ENCODE measurements at regions not wholly inside any gene's neighbourhood (a gene's known extent, or its start where the extent isn't known, plus 50 kb on each side); places are given as distances from the start of the nearest gene placed in this dataset.

DNA sequence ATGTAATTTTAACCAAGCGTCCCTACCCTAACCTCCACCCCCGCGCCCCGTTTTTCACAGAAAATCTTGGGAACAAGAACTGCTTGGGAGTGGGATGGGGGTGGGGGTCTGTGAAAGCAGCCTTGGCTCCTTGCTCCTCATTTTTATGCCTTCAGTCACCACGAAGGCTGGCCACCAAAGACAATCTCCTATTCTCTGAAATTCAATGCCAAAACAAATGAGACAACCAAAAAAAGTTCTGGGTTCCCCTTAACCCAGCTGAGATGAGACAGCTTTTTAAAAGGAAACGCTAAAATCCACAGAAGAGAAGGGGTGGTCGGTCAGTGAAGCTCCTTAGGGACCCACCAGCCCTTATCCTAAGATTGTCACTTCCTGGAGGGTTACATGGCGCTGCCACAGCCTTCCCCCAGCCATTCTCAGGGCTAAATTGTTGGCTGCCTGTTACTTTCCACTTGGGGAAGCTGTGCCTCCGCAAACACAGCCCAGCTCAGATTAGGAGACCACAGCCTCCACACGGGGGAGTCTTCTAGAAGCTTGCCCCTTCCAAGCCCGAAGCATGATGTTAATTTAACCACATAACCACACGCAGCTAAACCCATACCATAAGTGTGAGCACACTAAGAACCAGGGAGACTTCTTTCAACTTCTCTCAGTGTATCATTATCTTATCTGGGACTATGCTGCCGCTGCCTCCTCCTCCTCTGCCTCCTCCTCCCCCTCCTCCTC lies 136.3 kb downstream of the FOXD1 start:
- peak; percentile 82 for DNase-seq (ENCODE audit: low read depth)

DNA sequence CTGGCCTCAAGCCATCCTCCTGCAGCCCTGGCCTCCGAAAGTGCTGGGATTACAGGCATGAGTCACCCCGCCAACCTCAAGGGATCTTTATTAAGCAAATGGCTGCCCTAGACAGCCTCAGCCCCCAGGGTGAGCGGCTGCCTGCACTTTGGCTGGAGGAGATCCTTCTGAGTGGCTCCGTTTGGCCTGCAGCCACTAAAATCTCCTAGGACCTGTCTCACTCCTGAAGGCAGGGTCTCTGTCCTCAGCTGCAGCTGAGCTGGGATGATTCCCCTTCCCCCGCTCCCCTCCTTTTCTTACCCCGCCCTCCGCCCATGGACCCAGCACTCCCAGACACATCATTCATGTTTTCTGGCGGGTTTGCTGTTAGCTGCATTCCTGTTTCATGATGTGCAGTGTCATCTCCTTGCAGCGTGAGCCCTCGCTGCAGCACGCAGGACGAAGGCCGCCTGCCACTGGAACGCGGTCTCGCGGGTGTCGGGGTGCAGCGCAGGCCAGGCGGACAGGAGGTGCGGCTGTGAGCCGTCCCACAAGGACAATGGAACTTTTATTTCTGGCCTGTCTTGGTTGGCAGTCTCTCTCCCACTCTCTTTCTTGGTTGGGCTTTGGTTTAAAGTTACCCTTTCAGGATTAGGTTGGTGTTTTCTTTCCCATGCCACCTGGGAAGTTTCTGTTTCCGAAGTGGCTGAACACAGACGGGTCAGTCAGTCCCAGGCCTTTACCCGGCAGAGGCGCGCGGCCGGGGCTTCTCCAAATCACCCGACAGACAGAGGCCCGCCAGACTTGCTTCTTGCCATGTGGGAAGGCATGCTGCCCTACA lies 137.1 kb downstream of the FOXD1 start:
- DNase-seq (ENCODE audit: low read depth): peak; percentile 94

DNA sequence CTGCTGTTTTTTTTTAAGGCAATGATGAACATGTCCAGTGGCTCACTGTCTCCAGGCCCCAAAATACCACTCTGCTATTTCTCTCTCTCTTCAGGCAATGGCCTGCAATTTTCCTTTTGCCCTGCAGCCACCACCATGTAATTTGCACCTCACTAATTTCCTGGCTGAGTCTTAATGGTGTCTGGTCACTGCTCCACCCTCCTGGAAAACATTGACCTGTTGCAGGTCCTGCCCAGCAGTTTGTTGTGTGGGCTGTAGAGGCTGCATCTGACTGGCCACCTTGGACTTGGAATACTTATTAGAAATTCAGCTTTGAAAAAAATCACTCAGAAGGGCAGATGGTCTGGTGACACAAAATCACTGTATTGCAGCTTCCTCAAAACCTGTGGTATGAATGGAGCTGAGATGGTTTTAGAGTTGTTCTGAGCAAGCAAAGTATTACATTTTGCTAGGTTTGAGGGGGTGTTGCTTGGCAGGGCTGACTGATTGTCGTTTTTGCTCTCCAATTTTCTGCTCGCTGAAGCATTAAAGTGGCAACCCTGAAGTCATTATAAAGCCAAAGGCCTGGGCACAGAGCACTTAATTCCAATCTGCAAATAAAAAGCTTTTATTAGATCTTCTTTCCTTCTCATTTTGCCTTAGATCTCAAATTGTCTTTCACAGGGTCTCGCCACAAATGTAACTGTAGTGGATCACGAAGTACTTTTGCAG lies 134.8 kb downstream of the TMEM174 start:
- no peak for DNase-seq (ENCODE audit: low read depth)

DNA sequence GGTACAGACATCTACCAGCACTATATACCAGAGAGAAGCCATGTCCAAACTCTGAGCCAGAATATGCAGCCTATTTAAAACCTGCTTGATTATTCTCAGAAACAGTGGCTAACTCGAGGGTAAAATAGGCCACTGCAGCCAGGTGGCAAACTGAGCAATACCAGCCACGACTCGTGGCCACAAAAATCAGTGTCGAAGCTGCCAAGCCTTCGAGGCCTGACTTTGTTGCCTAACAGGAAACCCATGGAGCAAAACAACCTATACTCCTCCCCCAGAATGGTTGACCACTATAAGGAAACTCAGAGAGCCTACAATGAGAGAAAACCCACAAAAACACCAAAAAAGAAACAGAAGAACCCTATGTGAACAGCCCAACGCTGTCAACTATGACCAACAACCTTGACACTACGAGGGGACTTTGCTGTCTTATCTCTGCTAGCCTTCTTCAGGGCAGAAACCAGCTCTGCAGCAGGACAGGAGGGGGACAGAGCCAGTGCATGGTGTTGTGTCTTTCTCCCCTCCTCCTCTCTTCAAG lies 133.8 kb downstream of the TMEM174 start:
- DNase-seq (ENCODE audit: low read depth): peak; percentile 54

DNA sequence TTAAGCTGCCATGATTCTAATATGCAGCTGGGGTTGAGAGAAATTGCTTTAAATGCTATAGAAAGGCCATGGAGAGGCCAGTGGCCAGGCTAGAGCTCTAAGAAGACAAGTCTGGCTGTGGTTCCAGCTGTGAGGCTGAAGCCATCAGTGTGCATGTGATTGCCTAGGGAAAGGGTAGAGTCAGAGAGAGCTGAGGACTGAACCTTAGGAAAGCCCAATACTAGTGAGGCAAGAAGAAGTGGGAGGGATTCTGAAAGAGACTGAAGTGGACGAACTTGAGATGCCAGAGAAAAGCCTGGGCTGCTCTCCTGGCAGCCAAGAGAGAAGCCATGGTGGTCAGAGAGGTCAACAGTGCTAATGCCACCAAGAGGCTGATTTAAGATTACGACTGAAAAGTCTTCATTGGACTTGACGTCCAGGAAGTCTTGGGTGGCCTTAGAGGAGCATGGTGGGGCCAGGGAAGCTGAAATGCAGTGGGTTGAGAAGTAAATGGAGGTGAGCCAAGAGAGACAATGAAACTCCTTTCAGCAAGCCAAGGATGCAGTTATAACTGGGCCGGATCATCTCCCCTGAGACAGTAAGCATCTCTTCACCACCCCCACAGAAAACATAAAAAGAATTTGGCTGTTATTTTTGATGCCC lies 133.2 kb downstream of the TMEM174 start:
- DNase-seq (ENCODE audit: low read depth): peak; percentile 22

DNA sequence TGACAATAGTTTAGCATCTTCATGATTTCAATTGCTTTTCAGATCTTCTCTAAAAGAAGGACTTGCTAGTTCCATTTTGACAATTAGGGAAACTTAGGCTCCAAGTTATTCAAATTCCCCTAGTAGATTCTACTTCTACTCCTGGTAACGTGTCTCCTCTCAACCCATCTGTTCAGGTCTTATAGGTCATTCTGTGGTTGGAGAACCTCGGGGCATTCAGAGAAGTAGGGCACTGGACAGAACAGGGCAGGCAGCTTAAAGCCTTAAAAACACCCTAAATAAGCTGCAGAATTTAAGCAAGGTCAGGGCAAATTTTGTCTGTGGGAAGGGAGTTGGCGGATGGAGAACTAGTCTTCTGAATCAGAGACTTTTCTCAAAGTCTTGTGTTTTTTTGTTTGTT lies 132.4 kb downstream of the TMEM174 start:
- peak; percentile 56 for DNase-seq (ENCODE audit: low read depth)

DNA sequence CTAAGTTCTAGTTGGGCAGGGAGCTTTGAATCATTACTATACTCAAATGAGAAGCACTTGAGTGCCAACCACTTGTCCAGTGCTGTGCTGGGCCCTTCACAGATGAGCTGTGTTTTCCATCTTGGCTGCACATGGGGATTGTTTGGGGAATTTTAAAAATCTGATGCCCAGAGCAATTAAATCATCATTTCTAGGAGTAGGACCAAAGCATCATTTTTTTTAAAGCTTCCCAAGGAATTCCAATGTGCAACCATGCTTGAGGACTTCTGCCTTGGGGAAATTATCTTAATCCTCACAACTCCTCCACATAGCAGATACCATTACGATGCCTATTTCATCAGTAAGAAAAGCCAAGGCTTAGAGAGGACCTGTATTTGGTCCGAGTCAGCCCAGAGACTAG lies 131.4 kb downstream of the TMEM174 start:
- no peak for DNase-seq (ENCODE audit: low read depth)

DNA sequence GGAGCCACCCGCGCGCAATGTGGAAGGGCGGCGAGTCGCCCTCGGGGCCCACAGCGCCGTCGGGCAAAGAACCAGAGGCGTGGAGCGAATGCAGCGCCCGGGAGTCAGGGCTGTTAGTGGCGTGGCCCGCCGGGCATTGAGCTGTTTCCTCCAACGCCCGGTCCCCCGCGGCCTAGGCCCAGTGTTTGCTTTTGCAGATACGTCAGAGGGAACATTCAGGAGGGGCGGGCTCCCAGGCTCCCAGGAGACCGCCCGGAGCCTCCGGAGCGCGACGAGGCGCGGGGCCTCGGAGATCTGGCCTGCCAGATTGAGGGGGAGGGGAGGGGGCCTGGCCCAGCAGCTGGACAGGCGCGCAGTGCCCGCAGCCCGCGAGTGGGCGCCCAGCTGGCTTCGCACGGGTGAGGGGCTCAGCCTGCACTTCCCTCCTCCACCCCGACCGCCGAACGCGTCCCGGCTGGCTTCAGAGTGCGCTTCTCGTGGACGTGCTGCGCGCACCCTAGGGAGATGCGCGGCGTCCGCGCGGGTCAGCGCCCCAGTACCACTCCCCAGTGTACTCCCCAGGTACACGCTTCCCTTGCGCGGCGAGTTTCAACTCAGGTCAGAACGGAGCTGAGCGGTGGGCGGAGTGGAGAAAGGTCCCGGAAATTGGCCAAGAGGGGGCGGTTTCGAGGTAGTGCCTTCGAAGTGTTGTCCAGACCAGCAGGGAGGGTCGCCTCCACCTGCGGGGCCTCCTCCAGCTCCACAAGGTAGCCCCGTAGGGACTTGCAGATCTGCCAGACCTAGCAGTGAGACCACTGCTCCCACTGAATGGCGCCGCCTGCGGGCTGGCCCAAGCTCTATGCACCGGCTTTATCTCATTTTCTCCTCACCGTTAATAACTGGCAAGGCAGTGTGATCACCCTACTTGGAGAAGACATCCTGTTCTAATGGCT lies 130.4 kb downstream of the TMEM174 start:
- DNase-seq (ENCODE audit: low read depth): no peak

DNA sequence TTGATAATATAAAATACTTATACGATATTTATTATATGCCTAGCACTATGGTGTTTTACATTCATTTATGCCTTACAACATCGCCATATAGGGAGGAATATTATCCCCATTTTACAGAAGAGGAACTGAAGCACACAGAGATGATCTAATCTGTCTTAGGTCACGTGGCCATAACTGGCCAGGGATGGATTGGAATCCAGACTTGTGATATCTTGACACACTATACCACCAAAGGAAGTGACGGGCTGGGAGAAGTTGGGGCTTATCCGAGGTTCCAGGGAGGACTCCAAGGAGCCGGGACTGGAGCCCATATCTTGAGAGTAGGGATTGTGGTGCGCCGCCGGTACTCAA lies 129.8 kb downstream of the TMEM174 start:
- no peak for DNase-seq (ENCODE audit: low read depth)

DNA sequence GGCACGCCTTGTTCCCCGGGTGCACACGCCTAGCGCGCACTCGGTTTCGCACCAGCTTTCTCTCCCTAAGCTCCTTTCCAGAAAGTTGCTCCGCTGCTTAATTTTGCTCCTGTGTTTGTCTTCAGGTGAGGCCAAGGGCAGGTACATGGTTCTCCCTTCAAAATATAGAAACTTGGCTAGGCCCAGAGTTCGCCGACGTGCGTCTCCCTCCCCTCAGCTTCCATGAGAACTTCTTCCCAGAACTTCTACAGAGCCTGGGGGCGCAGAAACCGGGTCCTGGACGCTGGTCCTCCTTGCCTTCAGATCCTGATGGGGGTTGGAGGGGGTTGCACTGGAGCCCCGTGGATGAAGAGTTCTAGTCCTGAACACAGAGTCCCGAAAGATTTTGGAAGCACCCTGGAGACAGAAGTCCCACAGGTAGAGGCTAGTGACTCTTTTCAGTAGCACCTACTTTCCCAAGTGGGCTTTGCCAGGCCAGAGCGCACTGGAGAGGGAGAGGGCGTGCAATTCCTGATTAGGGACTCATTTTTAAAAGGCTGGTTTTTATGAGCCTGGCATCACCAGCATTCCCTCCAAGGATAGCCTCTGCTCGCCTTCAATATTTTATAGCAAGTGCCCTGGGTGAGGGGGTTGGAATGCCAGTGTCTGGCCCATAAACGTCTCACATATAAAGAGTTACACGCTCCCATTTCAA lies 128.4 kb downstream of the TMEM174 start:
- no peak for DNase-seq (ENCODE audit: low read depth)

DNA sequence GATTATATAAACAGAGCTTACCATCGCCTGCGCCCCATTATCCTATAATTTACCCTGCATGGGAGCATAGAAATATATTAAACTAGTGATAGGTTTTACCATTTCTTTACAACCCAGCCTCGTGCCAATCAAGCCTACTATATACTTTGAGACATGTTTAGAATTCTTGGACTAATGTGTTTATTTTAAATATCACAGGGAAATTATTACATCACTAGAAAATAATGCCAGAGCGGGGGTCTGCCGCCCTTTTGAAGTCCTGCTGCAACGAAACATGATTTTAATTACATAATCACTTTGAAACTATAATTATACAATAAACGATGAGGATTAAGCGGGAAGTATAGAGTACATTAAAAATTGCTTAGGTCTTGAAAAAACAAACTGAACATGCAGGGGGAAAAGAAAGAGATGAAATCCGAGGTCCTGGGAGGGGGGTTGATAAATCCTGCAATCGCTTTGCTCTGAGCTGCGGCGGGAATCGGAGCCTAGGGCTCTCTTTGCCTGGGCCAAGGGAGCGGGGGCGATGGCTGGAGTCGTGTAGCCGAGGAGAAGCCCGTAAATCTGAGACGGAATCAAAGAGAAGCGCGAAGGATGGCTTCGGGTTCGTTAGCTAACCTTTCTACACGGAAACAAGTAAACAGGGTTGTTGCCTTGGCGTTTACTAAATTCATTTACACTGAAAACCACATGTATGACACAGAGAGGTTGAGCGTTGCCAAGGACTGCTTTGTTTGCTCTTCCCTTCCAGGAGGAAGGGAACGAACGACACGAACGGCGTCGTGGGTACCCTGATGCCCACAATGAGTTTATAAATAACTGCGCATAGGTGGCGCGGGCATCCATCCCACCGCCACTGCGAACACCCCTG lies 127.6 kb downstream of the TMEM174 start:
- no peak for DNase-seq (ENCODE audit: low read depth)

DNA sequence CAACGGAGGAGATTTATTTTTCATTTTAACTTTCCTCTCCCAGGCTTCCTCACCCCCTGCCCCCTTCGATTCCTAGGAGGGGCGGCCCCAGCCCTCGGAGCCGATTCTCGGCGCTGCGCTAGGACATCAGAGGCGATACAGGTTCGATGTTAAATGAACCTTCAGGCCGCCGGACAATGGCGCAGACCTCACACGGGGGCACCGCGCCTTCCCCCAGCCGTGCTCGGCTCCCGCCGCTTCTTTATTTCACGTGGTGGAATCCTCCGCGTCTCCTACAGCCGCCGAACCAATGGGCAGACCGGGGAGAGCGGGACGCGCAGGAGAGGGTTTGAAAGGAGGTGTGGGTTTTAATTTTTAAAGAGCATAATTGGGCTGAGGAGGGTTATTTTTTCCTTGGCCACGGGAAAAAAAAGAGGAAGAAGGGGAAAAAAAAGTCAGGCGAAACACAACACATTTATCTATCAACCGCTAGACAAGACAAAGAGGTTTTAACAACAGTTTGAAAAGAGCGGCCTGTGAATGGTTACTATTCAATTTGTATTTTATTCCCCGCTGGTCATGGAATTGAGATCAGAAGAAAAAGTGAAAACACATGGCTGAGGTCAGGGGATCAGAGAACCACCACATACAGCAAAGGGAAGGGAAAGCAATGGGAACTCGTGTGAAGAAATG lies 126.8 kb downstream of the TMEM174 start:
- DNase-seq (ENCODE audit: low read depth): no peak

DNA sequence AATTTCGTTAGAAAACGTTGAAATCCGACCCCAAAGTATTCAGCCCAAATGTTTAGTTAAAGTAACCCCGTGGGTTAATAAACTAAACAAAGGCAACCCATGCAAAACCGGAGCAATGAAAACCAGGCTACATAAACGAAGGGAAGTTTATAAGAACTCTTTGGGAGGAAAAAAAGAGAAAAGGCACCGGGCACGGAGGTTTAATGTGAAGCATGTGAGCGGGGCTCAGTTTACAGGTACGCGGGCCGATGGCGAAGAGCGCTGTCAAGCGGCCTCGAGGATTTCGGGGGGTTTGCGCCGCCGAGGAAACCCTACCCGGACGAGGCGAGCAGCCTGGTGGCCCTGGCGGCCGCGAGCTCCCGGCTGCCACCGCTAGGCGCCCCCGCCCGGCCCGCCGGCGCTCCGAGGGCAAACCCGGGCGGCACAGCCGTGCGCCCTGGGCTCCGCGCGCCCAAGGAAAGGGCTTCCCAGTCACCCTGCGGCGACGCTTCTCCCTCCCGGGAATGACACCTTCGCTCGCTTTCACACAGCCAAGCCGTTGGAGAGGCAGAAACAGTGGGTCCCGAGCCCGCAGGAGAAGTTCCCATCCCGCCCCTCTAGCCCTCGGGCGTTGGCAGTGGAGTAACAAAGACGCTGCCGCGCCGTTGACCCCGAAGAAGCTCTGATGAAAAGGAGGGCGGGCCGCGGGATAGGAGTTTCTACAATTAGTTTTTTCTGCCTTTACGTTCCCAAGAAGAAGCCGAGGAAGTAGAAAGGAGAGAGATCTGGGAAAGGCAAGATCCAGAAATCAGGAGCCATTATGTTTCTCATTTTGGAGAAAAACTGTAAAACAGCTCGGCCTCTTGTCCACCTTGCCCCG lies 126.0 kb downstream of the TMEM174 start:
- peak; percentile 38 for DNase-seq (ENCODE audit: low read depth)

DNA sequence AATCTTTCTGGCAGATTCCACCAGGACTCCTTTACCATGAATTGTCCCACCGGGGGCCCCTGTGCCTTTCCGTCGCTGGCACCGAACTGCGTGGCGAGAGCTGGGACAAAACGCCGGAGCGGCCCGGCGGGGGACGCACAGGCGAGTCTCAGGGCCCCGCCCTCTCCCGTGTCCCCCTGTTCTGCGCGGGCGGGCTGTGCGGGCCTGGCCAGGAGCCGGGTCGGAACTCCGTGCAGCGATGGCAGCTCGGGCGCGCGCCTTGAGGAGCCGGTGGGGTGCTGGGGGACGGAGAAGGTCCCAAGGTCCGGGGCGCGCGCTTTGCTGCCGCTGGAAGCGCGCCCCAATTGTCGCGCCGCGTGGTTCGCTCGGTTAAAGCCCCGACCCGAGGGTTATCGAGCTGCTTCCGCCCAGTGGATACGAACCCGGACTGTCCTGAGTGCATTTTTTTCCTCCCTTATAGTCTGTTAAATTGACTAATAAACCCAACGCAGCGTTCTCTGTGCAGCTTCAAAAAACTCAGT lies 125.3 kb downstream of the TMEM174 start:
- no peak for DNase-seq (ENCODE audit: low read depth)

DNA sequence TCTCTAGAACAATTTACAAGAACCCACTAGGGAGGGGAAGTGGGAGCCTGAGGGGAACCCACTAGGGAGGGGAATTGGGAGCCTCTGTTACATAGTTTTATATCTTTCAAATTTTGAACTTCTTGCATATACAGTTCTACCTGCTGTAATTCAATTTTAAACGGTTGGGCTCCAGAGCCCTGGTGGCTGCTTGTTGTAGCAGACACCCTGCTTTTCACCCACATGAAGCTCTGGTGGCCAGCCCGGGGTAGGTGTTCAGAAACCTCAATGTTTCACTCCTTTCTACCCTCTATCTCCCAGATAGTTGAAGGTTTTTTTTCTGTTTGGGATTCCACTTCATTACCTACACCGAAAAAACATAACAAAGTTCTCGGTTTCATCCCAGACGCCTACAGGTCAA lies 124.4 kb downstream of the TMEM174 start:
- no peak for DNase-seq (ENCODE audit: low read depth)

DNA sequence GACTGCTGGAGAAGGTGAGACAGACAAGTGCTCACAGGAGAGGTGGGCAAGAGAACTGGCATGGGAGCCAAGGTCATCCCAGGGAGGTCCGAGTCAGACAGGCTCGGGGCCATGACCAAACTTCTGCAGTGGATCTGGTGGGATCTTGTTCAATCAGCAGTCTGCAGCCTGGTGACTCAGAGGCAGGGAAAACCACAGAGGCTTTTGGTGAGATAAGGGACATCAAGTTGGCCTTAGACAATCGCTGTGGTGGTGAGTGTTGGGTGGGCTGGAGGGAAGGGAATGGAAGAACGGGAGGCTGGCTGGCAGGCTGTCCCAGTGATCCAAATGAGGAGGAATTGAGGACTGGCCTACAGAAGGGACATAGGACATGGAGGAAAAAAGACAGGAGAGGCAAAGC lies 123.8 kb downstream of the TMEM174 start:
- peak; percentile 62 for DNase-seq (ENCODE audit: low read depth)

DNA sequence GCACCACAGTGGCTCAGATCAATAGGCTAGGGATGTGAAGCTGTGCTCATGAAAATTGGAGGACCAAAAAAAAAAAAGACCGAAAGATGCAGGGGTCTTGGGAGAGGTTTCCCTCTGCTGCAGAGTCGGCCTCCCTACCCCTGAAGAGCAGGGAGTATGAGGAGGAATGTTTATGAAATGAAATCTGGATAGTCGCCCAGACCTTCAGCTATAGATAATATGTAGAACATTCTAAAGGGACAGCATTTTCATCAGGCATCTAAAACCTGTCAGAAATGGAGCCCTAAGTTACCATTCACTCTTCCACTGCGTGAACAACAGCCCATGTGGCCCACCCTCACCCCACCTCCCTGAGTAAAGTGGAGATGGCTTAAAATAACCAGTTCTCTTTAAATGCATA lies 122.9 kb downstream of the TMEM174 start:
- no peak for DNase-seq (ENCODE audit: low read depth)

Measured in myocyte (in vitro differentiated cells).